ENCODE measurements at regions not wholly inside any gene's neighbourhood (a gene's known extent, or its start where the extent isn't known, plus 50 kb on each side); places are given as distances from the start of the nearest gene placed in this dataset.

GRCh38 chr20:40599987-40600386 is 89.0 kb downstream of the MAFB start:
- TF ChIP-seq CTCF (IDR thresholded peaks at IDR 0.05) = no peak
- TF ChIP-seq POLR2A (IDR thresholded peaks at IDR 0.05) = no peak

All from body of pancreas (tissue), 4 donors.